HG03103 (cell line): ENCODE measurements at regions not wholly inside any gene's neighbourhood (a gene's known extent, or its start where the extent isn't known, plus 50 kb on each side); places are given as distances from the start of the nearest gene placed in this dataset.
"Not testable (repeated sequence)": the region's sequence is repeated elsewhere in the genome, so short reads cannot be mapped to it uniquely, and the experiment has no call there.

Source experiments
- ATAC-seq: cut with Tn5 transposase; IDR thresholded peaks from one replicate; pipeline ENCODE4 v1.9.1; 2021; ENCODE audit warnings: low read depth; ENCODE audit not compliant: unreplicated experiment

DNA sequence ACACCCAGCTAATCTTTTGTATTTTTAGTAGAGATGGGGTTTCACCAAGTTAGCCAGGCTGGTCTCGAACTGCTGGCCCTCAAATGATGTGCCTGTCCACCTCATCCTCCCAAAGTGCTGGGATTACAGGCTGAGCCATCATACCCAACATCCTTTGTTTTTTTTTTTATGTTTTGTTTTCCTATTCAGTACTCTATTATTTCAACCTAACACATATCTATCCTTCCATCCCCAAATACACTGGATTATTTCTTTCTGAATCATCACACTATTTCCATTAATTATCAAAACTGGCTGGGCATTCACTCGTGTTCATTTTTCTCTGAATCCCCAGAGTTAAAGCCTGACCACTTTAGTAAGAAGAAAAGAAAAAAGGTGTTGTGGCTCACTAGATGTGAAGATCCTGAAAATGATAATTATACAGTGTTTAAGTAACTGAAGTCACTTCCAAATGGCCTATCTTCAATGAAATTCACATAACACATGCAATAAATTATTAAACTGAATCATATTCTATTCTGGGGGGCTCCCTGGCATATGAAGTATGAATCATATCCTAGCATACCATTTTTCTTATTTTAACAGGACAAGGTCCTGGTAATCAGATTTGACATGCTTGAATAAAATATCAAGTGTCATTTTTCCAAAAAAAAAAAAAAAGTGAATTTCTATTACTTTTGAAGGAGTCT is 1754.2 kb downstream of the BRINP3 start:
- ATAC-seq = no peak

DNA sequence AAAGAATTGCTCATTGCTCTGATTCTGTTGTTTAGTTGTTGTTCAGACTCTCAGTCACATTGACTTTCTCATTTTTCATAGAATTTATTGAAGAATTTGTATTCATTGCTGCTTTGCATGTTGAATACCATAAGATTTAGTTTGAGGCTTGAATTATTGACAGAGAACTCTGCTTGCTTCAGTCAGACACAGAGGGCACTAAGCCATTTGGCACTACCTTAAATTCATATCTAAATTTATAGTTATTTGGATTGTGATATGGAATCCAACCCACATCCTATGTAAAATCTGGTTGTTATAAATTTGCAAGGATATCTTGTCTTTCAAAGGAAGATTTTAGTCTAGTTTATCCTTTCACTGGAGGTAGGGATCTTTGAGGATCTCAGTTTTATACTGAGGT is 1748.6 kb downstream of the BRINP3 start:
- ATAC-seq = no peak

DNA sequence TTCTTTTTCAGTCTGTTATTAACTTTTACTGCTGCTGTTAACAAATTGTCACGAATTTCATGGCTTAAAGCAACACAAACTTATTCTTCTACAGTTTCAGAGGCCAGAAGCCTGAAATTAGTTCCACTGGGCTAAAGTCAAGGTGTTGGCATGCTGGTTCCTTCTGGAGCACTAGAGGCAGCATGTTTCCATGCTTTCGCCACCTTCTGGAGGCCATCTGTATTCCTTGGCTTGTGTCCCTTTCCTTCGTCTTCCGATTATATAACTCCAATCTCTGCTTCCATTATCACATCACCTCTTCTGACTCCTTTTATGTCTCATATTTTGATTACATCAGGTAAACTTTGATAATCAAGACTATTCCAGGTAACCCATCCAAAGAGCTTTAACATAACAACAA is 1742.1 kb downstream of the BRINP3 start:
- ATAC-seq = no peak

DNA sequence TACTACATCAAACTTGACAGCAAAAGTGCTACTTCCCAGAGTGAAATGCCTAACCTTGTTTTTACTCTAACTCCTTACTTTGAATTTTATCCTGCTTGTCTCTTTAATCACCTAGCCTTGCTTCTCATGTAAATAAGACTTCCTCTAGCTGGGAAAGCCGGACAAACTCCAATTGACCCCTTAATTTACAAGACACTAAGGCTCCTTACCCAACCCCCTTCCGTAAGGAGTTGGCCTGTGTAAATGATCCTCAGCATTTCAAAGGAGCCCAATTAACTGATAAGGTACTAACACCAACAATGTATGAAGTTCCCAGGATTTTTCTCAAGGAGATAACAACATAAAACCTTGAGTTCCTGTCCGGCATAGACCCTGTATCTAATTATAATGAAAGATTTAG is 1728.4 kb downstream of the BRINP3 start:
- ATAC-seq = not testable (repeated sequence)

DNA sequence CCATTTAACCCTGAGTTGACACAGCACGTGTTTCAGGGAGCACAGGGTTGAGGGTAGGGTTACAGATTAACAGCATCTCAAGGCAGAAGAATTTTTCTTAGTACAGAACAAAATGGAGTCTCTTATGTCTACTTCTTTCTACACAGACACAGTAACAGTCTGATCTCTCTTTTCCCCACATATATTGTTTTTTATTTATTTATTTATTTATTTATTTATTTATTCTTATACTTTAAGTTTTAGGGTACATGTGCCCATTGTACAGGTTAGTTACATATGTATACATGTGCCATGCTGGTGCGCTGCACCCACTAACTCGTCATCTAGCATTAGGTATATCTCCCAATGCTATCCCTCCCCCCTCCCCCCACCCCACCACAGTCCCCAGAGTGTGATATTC is 1725.6 kb downstream of the BRINP3 start:
- ATAC-seq = not testable (repeated sequence)

DNA sequence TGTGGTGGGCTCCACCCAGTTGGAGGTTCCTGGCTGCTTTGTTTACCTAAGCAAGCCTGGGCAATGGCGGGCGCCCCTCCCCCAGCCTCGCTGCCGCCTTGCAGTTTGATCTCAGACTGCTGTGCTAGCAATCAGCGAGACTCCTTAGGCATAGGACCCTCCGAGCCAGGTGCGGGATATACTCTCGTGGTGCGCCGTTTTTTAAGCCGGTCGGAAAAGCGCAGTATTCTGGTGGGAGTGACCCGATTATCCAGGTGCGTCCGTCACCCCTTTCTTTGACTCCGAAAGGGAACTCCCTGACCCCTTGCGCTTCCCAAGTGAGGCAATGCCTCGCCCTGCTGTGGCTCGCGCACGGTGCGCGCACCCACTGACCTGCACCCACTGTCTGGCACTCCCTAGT is 1719.9 kb downstream of the BRINP3 start:
- not testable (repeated sequence) for ATAC-seq

DNA sequence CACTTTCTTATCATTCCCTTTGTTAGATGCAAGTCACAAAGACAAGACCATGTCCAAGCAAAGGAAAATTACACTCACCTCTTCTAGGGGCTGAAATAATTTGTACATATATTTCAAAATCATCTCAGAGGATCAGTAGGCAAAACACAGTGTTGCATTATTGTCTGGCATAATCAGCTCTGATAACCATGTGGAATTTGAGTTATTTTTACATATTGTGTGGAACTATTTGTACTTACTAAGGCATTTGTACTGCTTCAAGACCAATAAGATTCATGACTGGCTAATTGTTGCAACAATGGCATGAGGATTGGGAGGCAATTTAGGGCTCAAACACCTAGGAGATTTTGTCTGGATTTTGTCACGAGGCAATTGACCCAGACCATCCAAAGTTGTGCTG is 1716.4 kb downstream of the BRINP3 start:
- no peak for ATAC-seq

DNA sequence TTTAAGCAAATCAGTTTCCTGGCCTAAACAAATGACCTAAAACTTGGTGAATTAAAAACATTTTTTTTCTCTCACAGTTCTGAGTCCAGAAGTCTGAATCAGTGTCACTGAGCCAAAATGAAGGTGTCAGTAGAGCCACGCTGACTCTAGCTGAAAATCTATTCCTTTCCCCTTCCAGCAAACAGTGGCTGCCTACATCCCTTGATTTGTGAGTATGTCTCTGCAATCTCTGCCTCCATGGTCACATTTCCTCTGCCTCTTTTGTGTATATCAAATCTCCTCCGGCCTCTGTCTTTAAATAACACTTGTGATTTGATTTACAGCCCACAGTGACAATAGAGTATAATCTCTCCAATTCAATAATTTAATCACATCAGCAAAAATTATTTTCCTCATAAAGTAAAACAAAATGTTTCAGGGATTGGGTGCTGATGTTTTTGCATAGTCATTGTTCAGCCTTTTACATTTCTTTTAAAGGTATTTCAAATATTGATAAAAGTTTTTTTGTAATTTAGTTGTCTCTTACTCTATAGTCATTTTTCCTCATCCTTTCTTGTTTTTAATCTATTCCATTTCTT is 1715.4 kb downstream of the BRINP3 start:
- no peak for ATAC-seq

DNA sequence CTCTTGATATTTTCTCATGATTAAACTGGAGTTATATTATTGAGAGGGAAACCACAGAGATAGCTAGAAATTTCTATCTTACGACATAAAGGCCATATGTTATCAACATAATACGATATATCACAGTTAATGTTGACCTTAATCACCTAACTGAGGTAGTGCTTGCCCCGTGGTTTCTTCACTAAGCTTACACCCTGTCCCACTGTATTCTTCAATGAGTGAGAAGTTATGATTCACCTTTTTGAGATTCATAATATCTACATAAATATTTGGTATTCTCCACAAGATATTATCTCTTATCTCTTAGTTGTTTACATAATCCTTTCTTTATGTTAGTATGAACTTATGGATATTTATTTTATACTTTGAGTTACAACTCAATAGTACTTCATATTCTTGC is 1714.1 kb downstream of the BRINP3 start:
- no peak for ATAC-seq

DNA sequence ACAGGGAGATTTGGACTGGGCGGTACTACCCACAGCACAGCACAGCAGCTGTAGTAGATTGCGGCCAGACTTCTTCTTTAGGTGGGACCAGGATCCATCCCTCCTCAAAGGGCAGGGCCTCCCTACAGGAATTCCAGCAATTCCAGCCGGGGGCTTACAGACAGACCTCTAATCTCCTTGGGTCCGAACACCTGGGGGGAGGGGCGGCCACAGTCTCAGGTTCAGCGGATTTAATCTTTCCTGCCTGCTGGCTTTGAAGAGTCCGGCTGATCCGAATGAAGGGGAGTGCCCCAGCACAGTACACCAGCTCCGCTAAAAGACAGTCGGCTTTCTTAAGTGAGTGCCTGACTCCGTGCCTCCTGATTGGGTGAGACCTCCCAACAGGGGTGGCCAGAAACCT is 1708.5 kb downstream of the BRINP3 start:
- ATAC-seq = no peak

DNA sequence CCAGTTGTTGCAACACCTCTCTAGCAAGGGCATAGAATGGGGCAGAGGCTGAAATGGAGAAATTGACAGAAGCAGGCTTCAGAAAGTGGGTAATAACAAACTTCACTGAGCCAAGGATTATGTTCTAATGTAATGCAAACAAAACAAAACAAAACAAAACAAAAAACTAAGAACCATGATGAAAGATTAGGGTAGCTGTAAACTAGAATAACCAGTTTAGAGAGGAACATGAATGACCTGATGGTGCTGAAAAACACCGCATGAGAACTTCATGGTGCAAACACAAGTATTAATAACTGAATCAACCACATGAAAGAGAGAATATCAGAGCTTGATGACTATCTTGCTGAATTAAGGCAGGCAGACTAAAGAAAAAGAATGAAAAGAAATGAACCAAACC is 1707.7 kb downstream of the BRINP3 start:
- ATAC-seq = no peak

DNA sequence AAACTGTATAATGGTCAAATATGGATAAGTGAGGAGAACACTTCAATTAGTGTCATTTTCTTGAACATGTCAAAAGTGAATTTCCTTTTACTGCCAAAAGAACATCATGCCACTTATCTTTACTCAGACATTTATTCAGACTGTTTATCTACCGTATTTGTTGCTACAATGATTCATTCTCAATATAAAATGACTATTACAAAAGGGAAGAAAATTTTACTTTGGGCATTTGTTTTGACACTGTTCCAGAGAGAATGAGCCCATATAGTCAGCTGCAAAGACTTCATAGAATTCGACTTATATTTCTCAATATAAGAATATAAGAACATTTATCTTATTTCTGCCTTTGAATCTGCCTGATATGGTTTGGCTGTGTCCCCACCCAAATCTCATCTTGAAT is 1699.1 kb downstream of the BRINP3 start:
- ATAC-seq = no peak

DNA sequence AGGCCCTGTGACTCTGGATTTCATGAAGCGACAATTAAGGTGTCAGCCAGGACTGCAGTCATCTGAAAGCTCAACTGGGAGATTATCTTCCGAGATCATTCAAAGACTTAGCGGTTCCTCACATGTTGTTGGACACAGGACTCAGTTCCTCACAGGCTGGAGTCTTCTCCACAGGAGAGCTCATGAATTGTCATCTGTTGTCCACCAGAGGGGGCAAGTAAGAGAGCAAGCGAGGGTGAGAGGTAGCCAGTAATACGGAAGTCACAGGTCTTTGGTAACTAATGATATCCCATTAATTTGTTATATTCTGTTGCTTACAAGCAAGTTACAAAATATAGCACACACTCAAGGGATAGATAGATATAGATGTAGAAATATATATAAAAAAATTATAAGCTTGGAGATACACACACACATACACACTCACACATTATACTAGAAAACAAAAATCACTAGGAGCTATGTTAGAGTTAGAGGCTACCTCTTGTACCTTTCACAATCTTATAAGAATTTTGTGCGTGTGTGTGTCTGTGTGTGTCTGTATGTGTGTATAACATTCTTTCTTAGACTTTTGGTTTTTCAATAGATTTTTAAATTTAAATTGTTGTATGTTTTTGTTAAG is 1695.3 kb downstream of the BRINP3 start:
- ATAC-seq = peak; percentile 94

DNA sequence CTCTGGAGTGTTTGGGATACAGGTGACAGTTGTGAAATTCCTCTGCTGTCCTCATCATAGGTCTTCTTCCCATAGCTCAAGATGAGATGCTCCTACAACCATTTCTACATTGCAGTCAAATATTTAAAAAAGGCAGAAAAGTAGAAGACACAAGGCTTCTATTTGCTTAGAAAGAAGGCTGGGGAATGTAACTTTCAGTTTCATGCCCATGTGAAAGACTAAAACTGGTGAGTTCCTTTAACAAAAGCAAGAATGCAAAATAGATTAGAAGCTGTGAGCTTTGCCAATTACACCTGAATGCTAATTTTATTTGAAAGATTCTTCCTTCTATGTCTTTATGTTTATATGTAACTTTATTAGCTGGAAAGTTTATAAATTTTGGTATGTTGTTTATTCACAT is 1682.7 kb downstream of the BRINP3 start:
- no peak for ATAC-seq

DNA sequence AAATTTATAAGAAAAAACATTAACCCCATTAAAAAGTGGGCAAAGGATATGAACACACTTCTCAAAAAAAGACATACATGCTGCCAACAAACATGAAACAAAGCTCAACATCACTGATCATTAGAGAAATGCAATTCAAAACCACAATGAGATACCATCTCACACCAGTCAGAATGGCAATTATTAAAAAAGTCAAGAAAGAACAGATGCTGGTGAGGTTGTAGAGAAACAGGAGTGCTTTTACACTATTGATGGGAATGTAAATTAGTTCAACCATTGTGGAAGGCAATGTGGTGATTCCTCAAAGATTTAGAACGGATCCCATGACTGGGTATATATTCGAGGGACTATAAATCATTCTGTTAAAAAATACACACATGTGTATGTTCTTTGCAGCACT is 1665.5 kb downstream of the BRINP3 start:
- ATAC-seq = not testable (repeated sequence)

DNA sequence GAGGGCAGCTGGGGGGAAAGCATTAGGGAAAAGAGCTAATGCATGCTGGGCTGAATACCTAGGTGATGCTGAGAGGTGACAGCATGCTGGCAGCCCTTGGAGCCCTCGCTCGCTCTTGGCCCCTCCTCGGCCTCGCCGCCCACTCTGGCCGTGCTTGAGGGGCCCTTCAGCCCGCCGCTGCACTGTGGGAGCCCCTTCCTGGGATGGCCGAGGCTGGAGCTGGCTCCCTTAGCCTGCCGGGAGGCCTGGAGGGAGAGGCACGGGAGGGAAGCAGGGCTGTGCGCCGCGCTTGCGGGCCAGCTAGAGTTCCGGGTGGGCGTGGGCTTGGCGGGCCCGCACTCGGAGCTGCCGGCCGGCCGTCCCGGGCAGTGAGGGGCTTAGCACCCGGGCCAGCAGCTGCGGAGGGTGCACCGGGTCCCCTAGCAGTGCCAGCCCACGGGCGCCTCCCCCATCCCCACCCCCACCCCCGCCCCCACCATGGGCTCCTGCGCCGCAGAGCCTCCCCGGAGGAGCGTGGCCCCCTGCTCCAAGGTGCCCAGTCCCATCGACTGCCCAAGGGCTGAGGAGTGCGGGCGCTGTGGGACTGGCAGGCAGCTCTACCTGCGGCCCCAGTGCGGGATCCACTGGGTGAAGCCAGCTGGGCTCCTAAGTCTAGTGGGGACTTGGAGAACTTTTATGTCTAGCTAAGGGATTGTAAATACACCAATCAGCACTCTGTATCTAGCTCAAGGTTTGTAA is 1664.7 kb downstream of the BRINP3 start:
- ATAC-seq = not testable (repeated sequence)

DNA sequence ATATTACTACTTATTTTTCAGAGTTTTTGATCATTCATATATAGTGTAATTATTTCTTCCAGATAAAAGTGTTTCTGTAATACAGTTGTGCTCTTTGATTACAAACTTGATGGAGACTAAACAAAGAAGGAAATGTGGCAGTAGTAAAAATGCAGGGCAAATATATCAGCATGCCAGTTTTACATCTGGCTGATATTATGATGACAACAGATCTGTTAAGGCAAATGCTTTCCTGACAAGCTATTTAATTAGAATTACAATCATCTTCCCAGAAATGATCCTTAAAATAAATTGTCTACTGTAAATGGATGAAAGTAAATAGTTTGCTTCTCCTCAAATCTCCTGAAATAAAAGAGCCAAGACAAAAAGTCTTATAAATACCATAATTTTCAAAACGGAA is 1659.8 kb downstream of the BRINP3 start:
- no peak for ATAC-seq

DNA sequence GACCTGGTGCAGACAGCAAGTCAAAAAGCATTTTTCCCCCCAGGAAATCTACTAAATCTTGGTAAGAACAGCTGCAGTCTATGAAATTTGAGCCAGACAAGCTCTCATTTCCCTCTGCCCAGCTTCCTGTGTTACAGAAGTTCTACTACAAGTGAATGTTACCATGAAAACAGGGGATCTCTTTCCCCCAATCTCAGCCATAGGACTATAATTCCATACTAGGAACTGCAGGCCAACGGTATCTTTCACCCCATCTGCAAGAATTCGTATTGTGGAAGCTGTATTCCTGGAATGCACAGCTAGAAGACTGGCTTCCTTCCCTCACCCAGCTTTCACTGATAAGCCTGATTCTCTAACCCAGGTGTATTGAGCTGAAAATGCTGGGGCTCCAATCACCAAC is 1655.4 kb downstream of the BRINP3 start:
- ATAC-seq = no peak

DNA sequence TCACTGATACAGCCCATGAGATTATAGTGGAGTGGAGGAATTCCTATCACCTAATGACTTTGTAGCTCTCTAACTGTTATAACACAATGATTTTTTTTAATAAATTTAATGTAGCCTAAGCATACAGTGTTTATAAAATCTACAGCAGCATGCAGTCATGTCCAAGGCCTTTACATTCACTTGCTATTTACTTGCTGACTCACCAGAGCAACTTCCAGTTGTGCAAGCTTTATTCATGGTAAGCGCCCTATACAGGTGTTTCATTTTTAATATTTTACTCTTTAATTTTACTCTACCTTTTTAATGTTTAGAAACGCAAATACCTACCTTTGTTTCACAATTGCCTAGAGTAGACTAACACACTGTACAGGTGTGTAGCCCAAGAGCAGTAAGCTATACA is 1652.2 kb downstream of the BRINP3 start:
- no peak for ATAC-seq

DNA sequence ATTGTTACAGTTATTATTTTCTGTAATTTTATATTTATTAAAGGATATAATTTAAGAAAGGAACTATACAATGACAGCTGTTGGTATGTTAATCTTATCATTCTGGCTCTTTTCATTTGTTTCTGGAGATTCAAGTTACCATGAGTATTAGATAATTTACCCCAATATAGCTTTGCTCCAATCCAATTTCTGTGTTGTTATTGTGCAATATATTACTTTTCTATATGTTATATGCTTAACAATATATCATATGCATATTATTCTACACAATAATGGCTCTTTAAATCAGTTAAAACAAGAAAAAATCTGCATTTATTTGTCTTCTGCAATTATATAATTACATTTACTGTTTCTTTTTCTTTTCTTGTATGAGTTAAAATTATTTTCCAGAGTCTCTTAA is 1650.9 kb downstream of the BRINP3 start:
- no peak for ATAC-seq

DNA sequence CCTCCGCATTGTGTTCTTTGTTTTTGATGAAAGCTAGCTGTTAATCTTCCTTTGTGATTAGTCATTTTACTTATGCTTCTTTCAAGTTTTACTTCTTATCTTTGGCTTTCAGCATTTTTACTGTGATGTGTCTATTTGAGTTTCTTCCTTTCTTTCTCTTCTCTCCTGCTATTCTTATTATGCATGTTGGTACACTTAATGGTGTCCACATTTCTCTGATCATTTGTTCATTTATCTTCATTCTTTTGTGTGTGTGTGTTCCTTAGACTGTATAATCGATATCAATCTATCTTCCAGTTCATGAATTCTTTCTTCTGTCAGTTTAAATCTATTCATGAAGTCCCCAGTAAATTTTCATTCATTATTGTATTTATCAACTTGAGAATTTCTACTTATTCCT is 1650.3 kb downstream of the BRINP3 start:
- no peak for ATAC-seq
